ENCODE measurements at regions not wholly inside any gene's neighbourhood (a gene's known extent, or its start where the extent isn't known, plus 50 kb on each side); places are given as distances from the start of the nearest gene placed in this dataset.
A peak's percentile ranks its signal among the peaks of the same experiment; 100 is the strongest.
"Not testable (repeated sequence)": the region's sequence is repeated elsewhere in the genome, so short reads cannot be mapped to it uniquely, and the experiment has no call there.

DNA sequence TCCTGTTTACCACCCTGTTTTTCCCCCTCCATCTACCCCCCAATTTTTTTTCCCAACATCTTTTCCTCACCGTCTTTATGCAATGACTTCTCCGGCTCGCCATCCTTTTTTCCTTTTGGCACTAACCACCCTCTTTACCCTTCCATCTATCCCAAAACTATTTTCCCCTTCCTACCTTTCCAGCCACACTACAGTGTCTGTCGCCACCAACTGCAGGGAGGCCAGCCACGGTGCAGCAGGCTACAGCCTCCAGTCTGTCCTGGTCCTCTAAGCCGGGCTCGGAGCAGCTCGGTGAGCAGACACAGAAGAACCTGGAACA, 108.5 kb upstream of the TPTE start:
- not testable (repeated sequence) for H3K27me3 Mint-ChIP-seq; DNase-seq; H3K27ac ChIP-seq (ENCODE audit: insufficient read depth, low read length, poor library complexity, severe bottlenecking); H3K4me3 Mint-ChIP-seq; H3K36me3 Mint-ChIP-seq; H3K27ac Mint-ChIP-seq; H3K27me3 ChIP-seq (ENCODE audit: control insufficient read depth, insufficient read depth, low read length); H3K4me3 ChIP-seq (ENCODE audit: low read depth, low read length); H3K4me1 ChIP-seq (ENCODE audit: control insufficient read depth, insufficient read depth, low read length, poor library complexity, severe bottlenecking); H3K36me3 ChIP-seq (ENCODE audit: control insufficient read depth, insufficient read depth, low read length); ATAC-seq (ENCODE audit: low read depth in 2 of 2); H3K9me3 Mint-ChIP-seq; H3K4me1 Mint-ChIP-seq
- H3K9me3 ChIP-seq (ENCODE audit: control insufficient read depth in 2 of 2, low read length in 2 of 2): peaks cover 13 to 31% of the 10 kb centered on the region in 2 experiments

DNA sequence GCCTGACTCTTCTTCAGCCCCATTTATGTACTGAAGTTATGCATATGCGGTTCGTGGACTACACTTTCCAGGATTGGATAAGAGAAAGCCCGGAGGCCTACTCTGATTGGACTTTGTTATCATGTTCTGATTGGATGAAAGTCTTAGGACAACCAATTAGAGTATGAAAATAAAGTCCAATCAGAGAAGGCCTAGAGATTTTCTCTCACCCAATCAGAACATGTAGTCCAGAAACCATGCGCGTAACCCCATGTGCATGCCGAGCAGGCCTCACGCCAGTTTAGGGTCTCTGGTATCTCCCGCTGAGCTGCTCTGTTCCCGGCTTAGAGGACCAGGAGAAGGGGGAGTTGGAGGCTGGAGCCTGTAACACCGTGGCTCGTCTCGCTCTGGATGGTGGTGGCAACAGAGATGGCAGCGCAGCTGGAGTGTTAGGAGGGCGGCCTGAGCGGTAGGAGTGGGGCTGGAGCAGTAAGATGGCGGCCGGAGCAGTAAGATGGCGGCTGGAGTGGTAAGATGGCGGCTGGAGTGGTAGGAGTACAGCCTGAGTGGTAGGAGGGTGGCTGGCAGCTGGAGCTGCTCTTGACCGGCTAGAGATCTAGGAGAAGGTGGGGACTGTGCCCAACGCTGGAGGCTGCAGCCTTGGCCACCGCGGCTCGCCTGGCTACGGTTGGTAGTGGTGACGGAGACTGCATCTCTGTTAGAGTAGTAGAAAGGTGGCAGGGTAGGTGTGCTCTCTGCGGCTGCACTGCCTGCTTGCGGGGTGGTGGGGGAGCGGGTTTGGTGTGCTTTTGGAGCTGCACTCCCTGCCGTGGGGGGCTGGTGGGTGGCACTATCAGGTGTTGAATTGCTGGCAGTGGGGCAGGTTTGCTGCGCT, 107.9 kb upstream of the TPTE start:
- DNase-seq; H3K27ac Mint-ChIP-seq; H3K36me3 ChIP-seq (ENCODE audit: control insufficient read depth, insufficient read depth, low read length); H3K27me3 ChIP-seq (ENCODE audit: control insufficient read depth, insufficient read depth, low read length); H3K9me3 Mint-ChIP-seq; H3K27ac ChIP-seq (ENCODE audit: insufficient read depth, low read length, poor library complexity, severe bottlenecking); H3K4me3 ChIP-seq (ENCODE audit: low read depth, low read length); H3K4me1 ChIP-seq (ENCODE audit: control insufficient read depth, insufficient read depth, low read length, poor library complexity, severe bottlenecking); H3K36me3 Mint-ChIP-seq; H3K4me1 Mint-ChIP-seq; H3K4me3 Mint-ChIP-seq; H3K27me3 Mint-ChIP-seq; ATAC-seq (ENCODE audit: low read depth in 2 of 2): not testable (repeated sequence)
- H3K9me3 ChIP-seq (ENCODE audit: control insufficient read depth in 2 of 2, low read length in 2 of 2): peaks cover 16 to 34% of the 10 kb centered on the region in 2 experiments

DNA sequence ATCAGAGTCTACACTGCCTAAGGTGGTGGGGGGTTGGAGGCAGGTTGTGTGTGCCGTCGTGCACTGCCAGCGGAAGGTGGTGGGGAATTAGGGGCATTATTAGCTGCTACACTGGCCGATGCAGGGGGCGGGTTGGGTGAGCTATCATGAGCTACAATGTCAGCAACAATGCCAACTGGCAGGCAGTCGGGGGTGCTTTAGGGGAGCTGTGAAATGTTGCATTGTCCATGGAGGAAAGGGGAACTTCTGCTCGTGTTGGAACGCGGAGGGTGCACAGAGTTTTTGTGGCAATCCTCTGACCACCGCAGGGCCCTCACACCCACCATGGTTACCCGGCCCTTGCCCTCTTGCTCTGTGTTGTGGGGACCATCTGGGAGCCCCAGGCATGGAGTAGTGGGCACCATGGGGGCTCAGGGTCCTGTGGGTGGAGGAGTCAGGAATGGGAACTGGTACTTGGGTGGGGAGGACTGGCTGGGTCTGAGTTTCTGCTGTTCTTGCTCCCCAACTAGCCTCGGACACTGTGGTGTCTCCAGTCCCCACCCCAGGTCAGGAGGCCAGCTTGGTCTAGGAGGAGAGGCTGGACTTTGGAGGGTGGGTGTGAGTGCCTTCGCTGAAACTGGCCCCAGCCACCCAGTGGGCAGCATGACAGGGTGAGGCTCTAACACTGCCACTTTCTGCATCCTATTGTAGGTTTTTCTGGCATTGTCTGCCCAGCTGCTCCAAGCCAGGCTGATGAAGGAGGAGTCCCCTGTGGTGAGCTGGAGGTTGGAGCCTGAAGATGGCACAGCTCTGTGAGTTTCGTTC, 107.1 kb upstream of the TPTE start:
- H3K4me3 ChIP-seq (ENCODE audit: low read depth, low read length); H3K36me3 ChIP-seq (ENCODE audit: control insufficient read depth, insufficient read depth, low read length); H3K27me3 ChIP-seq (ENCODE audit: control insufficient read depth, insufficient read depth, low read length); ATAC-seq (ENCODE audit: low read depth in 2 of 2); H3K27ac Mint-ChIP-seq; H3K4me3 Mint-ChIP-seq; H3K4me1 ChIP-seq (ENCODE audit: control insufficient read depth, insufficient read depth, low read length, poor library complexity, severe bottlenecking); H3K9me3 Mint-ChIP-seq; H3K36me3 Mint-ChIP-seq; DNase-seq; H3K4me1 Mint-ChIP-seq; H3K27me3 Mint-ChIP-seq; H3K27ac ChIP-seq (ENCODE audit: insufficient read depth, low read length, poor library complexity, severe bottlenecking): not testable (repeated sequence)
- peaks cover 21 to 43% of the 10 kb centered on the region in 2 experiments for H3K9me3 ChIP-seq (ENCODE audit: control insufficient read depth in 2 of 2, low read length in 2 of 2)

DNA sequence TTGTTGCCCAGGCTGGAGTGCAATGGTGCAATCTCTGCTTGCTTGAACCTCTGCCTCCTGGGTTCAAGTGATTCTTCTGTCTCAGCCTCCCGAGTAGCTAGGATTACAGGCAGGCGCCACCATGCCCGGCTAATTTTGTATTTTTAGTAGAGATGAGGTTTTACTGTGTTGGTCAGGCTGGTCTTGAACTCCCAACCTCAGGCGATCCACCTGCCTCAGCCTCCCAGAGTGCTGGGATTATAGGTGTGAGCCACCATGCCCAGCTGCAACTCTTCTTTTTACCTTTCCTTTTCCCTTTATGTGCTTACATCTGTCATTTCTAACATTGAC, 106.5 kb upstream of the TPTE start:
- not testable (repeated sequence) for H3K27ac ChIP-seq (ENCODE audit: insufficient read depth, low read length, poor library complexity, severe bottlenecking); H3K4me3 ChIP-seq (ENCODE audit: low read depth, low read length); H3K4me3 Mint-ChIP-seq; H3K9me3 Mint-ChIP-seq; H3K27me3 ChIP-seq (ENCODE audit: control insufficient read depth, insufficient read depth, low read length); ATAC-seq (ENCODE audit: low read depth in 2 of 2); H3K4me1 ChIP-seq (ENCODE audit: control insufficient read depth, insufficient read depth, low read length, poor library complexity, severe bottlenecking); DNase-seq; H3K36me3 Mint-ChIP-seq; H3K27me3 Mint-ChIP-seq; H3K36me3 ChIP-seq (ENCODE audit: control insufficient read depth, insufficient read depth, low read length); H3K4me1 Mint-ChIP-seq; H3K27ac Mint-ChIP-seq
- peaks cover 24 to 46% of the 10 kb centered on the region in 2 experiments for H3K9me3 ChIP-seq (ENCODE audit: control insufficient read depth in 2 of 2, low read length in 2 of 2)

DNA sequence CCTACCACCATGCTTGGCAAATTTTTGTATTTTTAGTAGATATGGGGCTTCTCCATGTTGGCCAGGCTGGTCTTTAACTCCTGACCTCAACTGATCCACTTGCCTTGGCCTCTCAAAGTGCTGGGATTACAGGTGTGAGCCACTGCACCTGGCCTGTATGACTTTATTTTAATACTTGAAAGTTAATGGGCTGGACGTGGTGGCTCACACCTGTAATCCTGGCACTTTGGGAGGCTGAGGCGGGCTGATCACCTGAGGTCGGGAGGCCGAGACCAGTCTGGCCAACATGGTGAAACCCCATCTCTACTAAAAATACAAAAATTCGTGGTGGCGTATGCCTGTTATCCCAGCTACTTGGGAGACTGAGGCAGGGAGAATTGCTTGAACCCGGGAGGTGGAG, 105.9 kb upstream of the TPTE start:
- peaks cover 22 to 46% of the 10 kb centered on the region in 2 experiments for H3K9me3 ChIP-seq (ENCODE audit: control insufficient read depth in 2 of 2, low read length in 2 of 2)
- H3K27me3 Mint-ChIP-seq; H3K4me1 Mint-ChIP-seq; ATAC-seq (ENCODE audit: low read depth in 2 of 2); H3K9me3 Mint-ChIP-seq; H3K4me3 ChIP-seq (ENCODE audit: low read depth, low read length); H3K4me3 Mint-ChIP-seq; H3K36me3 ChIP-seq (ENCODE audit: control insufficient read depth, insufficient read depth, low read length); H3K36me3 Mint-ChIP-seq; H3K4me1 ChIP-seq (ENCODE audit: control insufficient read depth, insufficient read depth, low read length, poor library complexity, severe bottlenecking); DNase-seq; H3K27me3 ChIP-seq (ENCODE audit: control insufficient read depth, insufficient read depth, low read length); H3K27ac Mint-ChIP-seq; H3K27ac ChIP-seq (ENCODE audit: insufficient read depth, low read length, poor library complexity, severe bottlenecking): not testable (repeated sequence)

DNA sequence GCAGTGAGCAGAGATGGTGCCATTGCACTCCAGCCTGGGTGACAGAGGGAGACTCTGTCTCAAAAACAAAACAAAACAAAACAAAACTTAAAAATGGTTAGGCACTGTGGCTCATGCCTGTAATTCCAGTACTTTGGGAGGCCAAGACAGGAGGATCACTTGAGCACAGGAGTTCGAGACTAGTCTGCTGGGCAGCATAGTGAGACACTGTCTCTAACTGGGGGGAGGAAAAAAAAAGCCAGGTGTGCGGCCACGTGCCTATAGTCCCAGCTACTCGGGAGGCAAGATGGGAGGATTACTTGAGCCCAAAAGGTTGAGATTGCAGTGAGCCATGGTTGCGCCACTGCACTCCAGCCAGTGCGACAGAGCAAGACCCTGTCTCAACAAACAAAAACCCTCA, 105.5 kb upstream of the TPTE start:
- not testable (repeated sequence) for DNase-seq; H3K27ac ChIP-seq (ENCODE audit: insufficient read depth, low read length, poor library complexity, severe bottlenecking); H3K36me3 ChIP-seq (ENCODE audit: control insufficient read depth, insufficient read depth, low read length); H3K27me3 ChIP-seq (ENCODE audit: control insufficient read depth, insufficient read depth, low read length); H3K4me3 ChIP-seq (ENCODE audit: low read depth, low read length); H3K27me3 Mint-ChIP-seq; H3K27ac Mint-ChIP-seq; H3K4me1 Mint-ChIP-seq; H3K4me1 ChIP-seq (ENCODE audit: control insufficient read depth, insufficient read depth, low read length, poor library complexity, severe bottlenecking); H3K9me3 Mint-ChIP-seq; H3K4me3 Mint-ChIP-seq; H3K36me3 Mint-ChIP-seq
- peak in 1 of 2 donors; percentile 4 for ATAC-seq (ENCODE audit: low read depth in 2 of 2)
- H3K9me3 ChIP-seq (ENCODE audit: control insufficient read depth in 2 of 2, low read length in 2 of 2): peaks cover 25 to 46% of the 10 kb centered on the region in 2 experiments

DNA sequence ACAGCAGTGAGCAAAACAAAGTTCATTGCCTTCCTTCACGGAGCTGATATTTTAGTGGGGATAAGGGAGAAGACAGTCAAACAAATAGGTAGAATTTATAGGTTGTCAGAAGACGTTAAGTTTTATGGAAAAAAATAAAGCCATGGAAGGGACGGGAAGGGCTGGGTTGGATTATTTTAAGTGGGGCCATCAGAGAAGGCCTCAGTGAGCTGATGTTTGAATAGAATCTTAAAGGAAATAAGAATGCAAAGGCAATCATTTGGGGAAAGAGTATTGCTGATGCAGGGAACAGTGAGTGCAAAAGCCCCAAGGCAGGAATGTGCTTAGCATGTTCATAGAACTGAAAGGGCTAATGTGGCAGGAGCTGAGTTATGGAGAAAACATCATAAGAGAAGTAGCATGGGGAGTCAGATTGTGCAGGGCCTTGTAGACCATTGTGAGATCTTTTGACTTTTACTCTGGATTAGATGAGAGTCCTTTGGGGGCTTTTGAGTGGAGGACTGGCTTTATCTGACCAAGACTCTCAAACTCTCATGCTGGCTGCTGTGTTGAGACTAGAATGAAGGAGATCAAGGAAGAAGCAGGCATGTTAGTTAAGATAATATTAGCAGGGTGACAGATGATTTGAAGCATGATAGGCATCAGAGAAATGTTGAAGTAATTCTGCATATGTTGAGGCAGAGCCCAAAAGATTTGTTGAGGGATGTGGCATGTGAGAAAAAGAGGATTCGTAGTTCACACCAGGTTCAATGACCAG, 104.5 kb upstream of the TPTE start:
- not testable (repeated sequence) for H3K27me3 ChIP-seq (ENCODE audit: control insufficient read depth, insufficient read depth, low read length); H3K4me3 ChIP-seq (ENCODE audit: low read depth, low read length); H3K27me3 Mint-ChIP-seq; H3K27ac ChIP-seq (ENCODE audit: insufficient read depth, low read length, poor library complexity, severe bottlenecking); H3K4me1 ChIP-seq (ENCODE audit: control insufficient read depth, insufficient read depth, low read length, poor library complexity, severe bottlenecking); H3K4me1 Mint-ChIP-seq; H3K9me3 Mint-ChIP-seq; H3K36me3 Mint-ChIP-seq; DNase-seq; H3K27ac Mint-ChIP-seq; H3K4me3 Mint-ChIP-seq; H3K36me3 ChIP-seq (ENCODE audit: control insufficient read depth, insufficient read depth, low read length)
- peaks cover 30 to 47% of the 10 kb centered on the region in 2 experiments for H3K9me3 ChIP-seq (ENCODE audit: control insufficient read depth in 2 of 2, low read length in 2 of 2)
- ATAC-seq (ENCODE audit: low read depth in 2 of 2): peak in 1 of 2 donors; percentile 11

All from CD4-positive, CD25-positive, alpha-beta regulatory T cell (primary cell).